HepG2 (cell line): ENCODE measurements at regions not wholly inside any gene's neighbourhood (a gene's known extent, or its start where the extent isn't known, plus 50 kb on each side); places are given as distances from the start of the nearest gene placed in this dataset.

Source experiments
- RAD51 ChIP-seq: fragments of 450-650 bp; IDR thresholded peaks from 2 replicates; pipeline ENCODE4 v1.6.1; 2016; ENCODE audit warnings: borderline replicate concordance
- ZNF12 ChIP-seq: sonication (generic); formaldehyde crosslinking; IDR thresholded peaks from 2 replicates; pipeline ENCODE4 v1.5.0; 2020; ENCODE audit warnings: missing genetic modification reagents

GRCh38 chr1:188397521-188397920 lies 1568.8 kb downstream of the PLA2G4A start:
- TF ChIP-seq RAD51, result no peak
- no peak for TF ChIP-seq ZNF12 (CRISPR knock-in tag)
